HUES48 (cell line): ENCODE measurements at regions not wholly inside any gene's neighbourhood (a gene's known extent, or its start where the extent isn't known, plus 50 kb on each side); places are given as distances from the start of the nearest gene placed in this dataset.
"Not testable (repeated sequence)": the region's sequence is repeated elsewhere in the genome, so short reads cannot be mapped to it uniquely, and the experiment has no call there.

ENCODE experiments used
- H3K27ac ChIP-seq: one replicate; pipeline ENCODE4 v1.7.0; 2013; ENCODE audit warnings: low read depth, low read length, inconsistent platforms
- H3K27me3 ChIP-seq: 2 replicates; pipeline ENCODE4 v1.6.1; 2013; ENCODE audit warnings: mild to moderate bottlenecking, low read length; ENCODE audit not compliant: control insufficient read depth, insufficient read depth
- H3K36me3 ChIP-seq: 2 replicates; pipeline ENCODE4 v1.6.1; 2013; ENCODE audit warnings: low read length; ENCODE audit not compliant: control insufficient read depth, insufficient read depth
- H3K4me1 ChIP-seq: 2 replicates; pipeline ENCODE4 v1.6.1; 2013; ENCODE audit warnings: mild to moderate bottlenecking, low read length; ENCODE audit not compliant: control insufficient read depth, insufficient read depth
- H3K4me3 ChIP-seq: 2 replicates; pipeline ENCODE4 v1.5.1; 2013; ENCODE audit warnings: mild to moderate bottlenecking, low read depth, low read length
- H3K9ac ChIP-seq: 2 replicates; pipeline ENCODE4 v1.6.1; 2013; ENCODE audit warnings: mild to moderate bottlenecking, low read depth, low read length, moderate library complexity
- H3K9me3 ChIP-seq: 2 replicates; pipeline ENCODE4 v1.6.1; 2013; ENCODE audit warnings: low read length; ENCODE audit not compliant: control insufficient read depth, insufficient read depth

DNA sequence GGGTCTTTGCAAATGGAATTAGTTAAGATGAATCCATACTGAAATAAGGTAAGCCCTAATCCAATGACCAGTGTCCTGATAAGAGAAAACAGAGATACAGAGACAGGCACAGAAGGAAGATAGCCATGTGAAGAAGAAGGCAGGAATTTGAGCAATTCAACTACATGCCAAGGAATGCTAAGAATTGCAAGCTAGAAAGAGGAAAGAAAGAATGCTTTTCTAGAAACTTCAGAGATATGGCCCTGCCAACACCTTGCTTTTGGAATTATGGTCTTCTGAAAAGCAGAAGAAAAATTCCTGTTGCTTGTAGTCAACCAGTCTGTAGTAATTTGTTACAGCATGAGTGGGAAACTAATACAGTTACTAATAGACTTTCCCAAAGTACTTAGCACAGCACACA is 111.3 kb downstream of the SLC17A6 start:
- H3K4me3 ChIP-seq, result no peak overlapping the region
- no peaks in the 10 kb centered on the region for H3K36me3 ChIP-seq
- no peak overlapping the region for H3K9ac ChIP-seq
- peaks cover 10% of the 10 kb centered on the region; the same call in 1 of the 2 replicates for H3K27me3 ChIP-seq
- H3K27ac ChIP-seq, result no peak overlapping the region
- H3K4me1 ChIP-seq, result peaks cover 7% of the 10 kb centered on the region; the same call in 1 of the 2 replicates
- no peaks in the 10 kb centered on the region for H3K9me3 ChIP-seq

DNA sequence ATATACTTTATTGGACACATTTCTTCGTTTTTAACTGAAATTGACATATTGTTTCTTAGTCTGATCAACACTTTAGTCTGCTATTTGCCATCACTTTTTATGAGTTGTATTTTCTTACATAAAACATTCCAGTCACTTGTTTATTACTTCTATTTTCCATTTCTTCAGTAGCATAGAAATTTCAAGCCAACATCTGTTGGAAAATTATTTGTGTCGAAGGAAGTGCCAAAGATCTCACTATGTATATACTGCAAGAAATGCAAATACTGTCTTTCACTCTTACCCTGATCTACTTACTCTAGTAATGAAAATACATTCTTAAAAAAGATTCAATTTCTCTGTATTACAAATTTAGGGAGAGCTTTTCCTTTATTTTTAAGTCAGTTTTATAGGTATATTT is 105.9 kb downstream of the SLC17A6 start:
- H3K9me3 ChIP-seq, result no peaks in the 10 kb centered on the region
- H3K9ac ChIP-seq, result no peak overlapping the region
- H3K36me3 ChIP-seq, result no peaks in the 10 kb centered on the region
- H3K27ac ChIP-seq, result no peak overlapping the region
- H3K4me3 ChIP-seq, result no peak overlapping the region
- no peaks in the 10 kb centered on the region; the same call in 1 of the 2 replicates for H3K4me1 ChIP-seq
- peaks cover 62% of the 10 kb centered on the region for H3K27me3 ChIP-seq

DNA sequence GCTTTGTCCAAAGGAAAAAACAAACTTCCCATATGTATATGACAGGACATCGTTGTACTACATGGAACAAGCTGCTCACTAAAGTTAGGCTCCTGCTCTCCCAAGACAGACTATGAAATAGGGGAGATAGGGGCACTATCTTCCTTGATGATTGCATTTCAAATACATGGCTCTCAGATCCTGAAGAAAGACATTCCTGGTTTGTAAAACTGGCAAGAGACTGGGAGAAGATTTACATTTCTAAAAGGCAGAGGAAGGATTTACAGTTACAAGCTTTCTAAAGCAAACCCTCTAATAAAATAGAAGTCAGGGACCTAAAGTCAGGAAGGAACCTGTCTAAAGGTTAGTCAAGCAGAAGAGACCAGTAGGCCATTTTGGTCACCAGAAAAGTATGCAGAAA is 103.7 kb downstream of the SLC17A6 start:
- Histone ChIP-seq H3K9me3 (no peaks in the 10 kb centered on the region), H3K27me3 (peaks cover 64% of the 10 kb centered on the region), H3K27ac (no peak overlapping the region), H3K4me1 (no peaks in the 10 kb centered on the region; the same call in 1 of the 2 replicates), H3K9ac (no peak overlapping the region), H3K4me3 (no peak overlapping the region), H3K36me3 (no peaks in the 10 kb centered on the region)

DNA sequence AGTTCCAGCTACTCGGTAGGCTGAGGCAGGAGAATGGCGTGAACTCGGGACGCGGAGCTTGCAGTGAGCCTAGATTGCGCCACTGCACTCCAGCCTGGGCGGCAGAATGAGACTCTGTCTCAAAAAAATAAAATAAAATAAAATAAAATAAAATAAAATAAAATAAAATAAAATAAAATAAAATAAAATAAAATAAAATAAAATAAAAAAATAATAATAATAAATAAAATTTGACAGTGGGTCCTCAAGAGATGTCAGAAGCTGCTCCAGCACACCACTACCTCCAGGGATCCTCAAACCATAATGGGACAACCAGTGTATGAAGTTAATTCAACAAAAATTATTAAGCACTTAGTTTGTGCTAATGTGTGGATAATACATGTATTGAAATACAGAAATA is 97.4 kb downstream of the SLC17A6 start:
- H3K4me3 ChIP-seq, H3K27ac ChIP-seq, H3K9me3 ChIP-seq, H3K9ac ChIP-seq, H3K36me3 ChIP-seq: not testable (repeated sequence)
- H3K27me3 ChIP-seq, result peaks cover 17% of the 10 kb centered on the region
- peaks cover 16% of the 10 kb centered on the region for H3K4me1 ChIP-seq

DNA sequence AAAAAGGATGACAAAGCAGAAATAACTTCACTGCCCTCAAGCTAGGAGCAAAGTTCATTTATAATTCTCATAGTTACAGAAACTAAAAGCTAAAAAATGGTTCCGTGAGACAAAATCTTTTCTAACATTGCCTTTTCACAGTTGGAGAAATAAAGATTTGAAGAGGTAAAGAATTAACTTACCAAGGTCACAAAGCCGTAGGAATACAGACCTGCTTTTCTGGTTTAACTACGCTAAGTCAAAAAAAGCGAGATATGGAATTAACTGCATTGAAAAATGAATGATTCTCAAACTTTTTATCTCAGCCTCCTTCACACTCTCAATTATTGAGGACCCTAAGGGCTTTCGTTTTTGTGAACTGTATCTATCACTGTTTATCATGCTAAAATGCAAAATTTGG is 95.3 kb downstream of the SLC17A6 start:
- no peak overlapping the region for H3K4me3 ChIP-seq
- H3K9ac ChIP-seq, result no peak overlapping the region
- H3K36me3 ChIP-seq, result no peaks in the 10 kb centered on the region
- no peak overlapping the region for H3K27ac ChIP-seq
- H3K4me1 ChIP-seq, result peaks cover 16% of the 10 kb centered on the region
- no peaks in the 10 kb centered on the region for H3K9me3 ChIP-seq
- no peaks in the 10 kb centered on the region for H3K27me3 ChIP-seq

DNA sequence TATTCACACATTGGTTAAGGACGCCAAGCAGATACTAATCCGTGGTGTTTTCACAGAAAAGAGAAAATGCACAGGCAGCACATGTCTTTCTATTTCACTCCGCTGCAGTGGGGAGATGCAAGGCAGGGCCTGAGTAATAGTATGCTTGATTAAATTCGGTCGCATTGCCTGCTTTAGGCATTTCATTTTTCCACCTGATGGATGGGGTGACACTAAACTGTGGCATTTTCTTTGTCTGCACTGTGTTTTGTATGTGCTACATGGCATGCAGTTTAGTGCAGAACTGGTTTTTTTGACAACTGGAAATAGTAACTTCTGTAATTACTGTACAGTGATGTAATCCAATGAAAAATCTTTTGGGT is 94.9 kb downstream of the SLC17A6 start:
- no peak overlapping the region for H3K27ac ChIP-seq
- H3K36me3 ChIP-seq, result no peaks in the 10 kb centered on the region
- H3K4me3 ChIP-seq, result no peak overlapping the region
- no peaks in the 10 kb centered on the region for H3K9me3 ChIP-seq
- H3K4me1 ChIP-seq, result peaks cover 16% of the 10 kb centered on the region
- no peaks in the 10 kb centered on the region for H3K27me3 ChIP-seq
- no peak overlapping the region for H3K9ac ChIP-seq

DNA sequence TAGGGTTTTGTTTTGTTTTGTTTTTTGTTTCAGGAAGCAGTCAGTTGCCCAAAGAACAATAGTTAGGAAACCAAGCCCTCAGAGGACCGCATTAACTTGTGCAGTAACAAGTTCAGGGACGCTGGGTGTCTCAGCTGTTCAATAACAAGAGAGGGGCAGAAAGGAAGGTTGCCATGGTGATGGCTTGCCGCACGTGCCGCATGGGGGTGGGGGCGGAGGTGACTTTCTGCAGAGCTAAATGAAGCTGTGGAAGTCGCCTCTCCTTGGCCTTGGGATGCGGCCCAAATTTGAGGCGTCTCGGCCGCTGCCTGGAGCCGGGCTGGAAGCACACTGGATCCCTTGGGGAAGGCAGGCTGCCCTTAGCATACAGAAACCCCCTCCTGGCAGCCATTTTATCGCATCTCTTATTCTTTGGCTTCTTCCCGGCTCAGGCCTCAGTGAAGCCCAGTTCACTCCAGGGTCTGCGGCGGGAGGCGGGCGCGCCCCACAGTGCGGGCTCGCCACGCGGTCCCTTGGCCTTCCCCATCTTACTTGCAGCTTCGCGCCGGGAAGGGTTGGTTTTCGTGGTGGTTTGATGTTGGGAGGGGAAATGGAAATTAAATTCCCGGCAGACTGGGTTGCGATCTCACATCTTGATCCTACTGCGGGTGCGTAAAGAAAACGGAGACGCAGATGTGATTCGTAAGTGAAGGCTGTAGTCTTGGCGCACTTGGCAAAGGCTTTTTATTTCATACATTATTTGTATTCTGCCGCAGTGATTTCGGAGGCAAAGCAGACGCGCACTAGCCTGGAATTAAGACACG is 94.3 kb downstream of the SLC17A6 start:
- Histone ChIP-seq H3K4me1 (peaks cover 16% of the 10 kb centered on the region), H3K27me3 (no peaks in the 10 kb centered on the region), H3K27ac (no peak overlapping the region), H3K36me3 (no peaks in the 10 kb centered on the region), H3K9ac (no peak overlapping the region), H3K4me3 (no peak overlapping the region), H3K9me3 (no peaks in the 10 kb centered on the region)

DNA sequence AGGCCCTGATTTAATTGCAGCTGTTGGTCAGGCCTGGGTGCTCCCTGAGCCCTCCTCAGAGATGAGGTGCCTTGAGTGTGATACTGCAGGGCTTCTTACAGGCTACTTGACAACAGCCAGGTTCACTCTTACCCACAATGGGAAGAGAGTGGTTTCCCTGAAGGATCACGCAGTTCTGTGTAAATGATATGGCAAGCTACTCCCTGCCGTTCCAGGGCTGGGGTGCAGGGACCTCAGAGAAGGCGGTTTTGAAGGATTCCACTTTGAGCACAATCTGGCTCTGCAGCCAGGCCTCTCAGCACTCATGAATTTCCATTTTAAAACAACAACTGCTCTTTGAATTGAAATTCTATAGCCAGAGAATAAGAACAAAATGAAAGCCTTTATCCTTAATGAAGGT is 92.9 kb downstream of the SLC17A6 start:
- no peaks in the 10 kb centered on the region for H3K27me3 ChIP-seq
- H3K27ac ChIP-seq, result no peak overlapping the region

DNA sequence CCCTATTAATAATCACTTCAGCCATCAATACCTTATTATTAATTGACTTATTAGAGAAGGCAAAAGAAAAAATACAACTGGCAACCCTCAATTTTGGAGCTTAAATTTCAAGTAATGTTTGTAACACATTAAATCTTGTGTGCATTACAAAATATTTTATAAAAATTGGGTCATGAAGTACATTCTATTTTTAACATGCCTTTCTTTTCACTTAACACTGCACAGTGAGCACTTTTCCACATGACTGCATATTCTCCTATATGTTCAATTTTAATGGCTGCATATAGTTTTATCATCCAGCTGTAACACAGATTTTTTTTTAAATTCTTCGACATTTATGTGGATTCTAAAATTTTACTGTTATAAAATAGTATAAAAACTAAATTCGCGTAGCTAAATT is 92.5 kb downstream of the SLC17A6 start:
- peaks cover 16% of the 10 kb centered on the region for H3K4me1 ChIP-seq
- no peaks in the 10 kb centered on the region for H3K36me3 ChIP-seq

More for the DNA sequence above, 92.9 kb downstream of the SLC17A6 start:
- H3K4me1 ChIP-seq, result peaks cover 16% of the 10 kb centered on the region
- H3K36me3 ChIP-seq, result no peaks in the 10 kb centered on the region
- no peak overlapping the region for H3K4me3 ChIP-seq
- H3K9ac ChIP-seq, result no peak overlapping the region
- no peaks in the 10 kb centered on the region for H3K9me3 ChIP-seq

DNA sequence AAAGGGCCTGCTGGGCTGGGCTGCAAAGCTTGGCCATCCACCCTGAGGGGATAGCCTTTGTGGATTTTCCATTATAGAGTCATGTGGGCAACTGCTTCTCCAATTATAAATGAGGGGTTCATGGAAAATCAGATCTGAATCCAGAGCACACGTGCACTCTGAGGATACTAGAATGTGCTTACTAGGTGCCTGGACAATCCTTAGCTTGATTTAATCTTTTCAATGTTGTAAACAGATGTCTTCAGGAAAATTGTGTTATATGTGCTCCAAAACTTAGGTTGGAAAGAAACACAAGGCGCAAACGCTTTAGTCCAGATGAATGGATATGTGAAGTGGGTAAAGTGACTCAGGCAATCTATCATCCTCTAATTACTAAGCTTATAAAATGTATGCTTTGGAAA is 92.0 kb downstream of the SLC17A6 start:
- Histone ChIP-seq H3K4me1 (peaks cover 16% of the 10 kb centered on the region), H3K9ac (no peak overlapping the region), H3K4me3 (no peak overlapping the region), H3K27ac (no peak overlapping the region), H3K9me3 (no peaks in the 10 kb centered on the region), H3K27me3 (no peaks in the 10 kb centered on the region), H3K36me3 (no peaks in the 10 kb centered on the region)

More for the DNA sequence above, 92.5 kb downstream of the SLC17A6 start:
- Histone ChIP-seq H3K27ac (no peak overlapping the region), H3K9me3 (no peaks in the 10 kb centered on the region), H3K9ac (no peak overlapping the region), H3K27me3 (no peaks in the 10 kb centered on the region), H3K4me3 (no peak overlapping the region)
